GM10248 (cell line): ENCODE measurements at regions not wholly inside any gene's neighbourhood (a gene's known extent, or its start where the extent isn't known, plus 50 kb on each side); places are given as distances from the start of the nearest gene placed in this dataset.

Source experiments
- CTCF ChIA-PET: fragments of 300-600 bp; sonication (Branson Sonifier 250); formaldehyde crosslinking; extraction: SDS; loops from one replicate; lab custom pipeline; 2021; ENCODE audit warnings: antibody characterized with exemption; lab: Yijun Ruan, JAX
- POLR2A ChIA-PET: fragments of 350-650 bp; sonication (Branson Sonifier 250); formaldehyde crosslinking; extraction: SDS; loops from one replicate; lab custom pipeline; 2020; ENCODE audit warnings: antibody characterized with exemption; lab: Yijun Ruan, JAX
- DNase-seq: peaks from one replicate; pipeline ENCODE4 v3.0.0; 2012; ENCODE audit errors: extremely low spot score
- CTCF ChIP-seq: IDR thresholded peaks from 2 replicates; pipeline ENCODE4 v1.5.1; 2012; ENCODE audit warnings: mild to moderate bottlenecking, low read depth; ENCODE audit errors: extremely low read depth, missing control alignments, control extremely low read depth

- DNase-seq: no peak
- ChIA-PET CTCF (interaction anchor here (1.2 kb wide), 2 partner anchors 12 to 288 kb away, joined by 3 to 5 read pairs; no protein-coding TSS in a partner anchor), POLR2A (no interaction called here)
- no peak for TF ChIP-seq CTCF
Measured at GRCh38 chr10:123331438-123331837, 177.2 kb downstream of the BUB3 start.

- no peak for TF ChIP-seq CTCF
- ChIA-PET POLR2A (no interaction called here), CTCF (interaction anchor here (1.7 to 2.1 kb wide), 3 partner anchors 10 to 42 kb away, joined by 4 to 6 read pairs (median 4); no protein-coding TSS in a partner anchor)
- DNase-seq: no peak
Measured at GRCh38 chr10:123346581-123346980, 192.4 kb downstream of the BUB3 start.

GRCh38 chr10:123348691-123349572 is 194.7 kb downstream of the BUB3 start:
- TF ChIP-seq CTCF: no peak
- POLR2A ChIA-PET: no interaction called here
- CTCF ChIA-PET: interaction anchor here (1.3 kb wide), 1 partner anchor 10 kb away, joined by 3 read pairs; no protein-coding TSS in a partner anchor
- DNase-seq: no peak

- CTCF ChIA-PET: no interaction called here
- POLR2A ChIA-PET: no interaction called here
- DNase-seq: no peak
- no peak for TF ChIP-seq CTCF
Measured at GRCh38 chr10:123351715-123352114, 197.5 kb downstream of the BUB3 start.

- ChIA-PET CTCF (no interaction called here), POLR2A (no interaction called here)
- TF ChIP-seq CTCF: no peak
- no peak for DNase-seq
Measured at GRCh38 chr10:123354521-123354920, 200.3 kb downstream of the BUB3 start.

- no peak for TF ChIP-seq CTCF
- DNase-seq: no peak
- CTCF ChIA-PET: interaction anchor here (1.3 kb wide), 1 partner anchor 9 kb away, joined by 6 read pairs; no protein-coding TSS in a partner anchor
- POLR2A ChIA-PET: no interaction called here
Measured at GRCh38 chr10:123355748-123356481, 201.7 kb downstream of the BUB3 start.
